AG04450 (cell line): ENCODE measurements at regions not wholly inside any gene's neighbourhood (a gene's known extent, or its start where the extent isn't known, plus 50 kb on each side); places are given as distances from the start of the nearest gene placed in this dataset.

Experiments used
- CTCF ChIA-PET: fragments of 300-600, 350-600 bp; formaldehyde crosslinking; extraction: SDS; loops from one replicate; lab custom pipeline; 2022; ENCODE audit warnings: antibody characterized with exemption, inconsistent platforms; lab: Charles Lee
- POLR2A ChIA-PET: fragments of 350-600 bp; formaldehyde crosslinking; extraction: SDS; loops from one replicate; lab custom pipeline; 2021; ENCODE audit warnings: antibody characterized with exemption, inconsistent platforms; lab: Yijun Ruan, JAX
- DNase-seq: peaks from one replicate; pipeline ENCODE4 v3.0.0-alpha.2; 2011; ENCODE audit warnings: low read depth, low spot score
- H3K27ac ChIP-seq: one replicate; pipeline ENCODE4 v1.5.1; 2012; ENCODE audit warnings: low read depth, low read length, control low read depth
- H3K27me3 ChIP-seq: one replicate; pipeline ENCODE4 v1.6.0; 2012; ENCODE audit warnings: low read length; ENCODE audit not compliant: control insufficient read depth, insufficient read depth
- H3K4me3 ChIP-seq: 2 replicates; pipeline ENCODE4 v1.5.1; 2011; ENCODE audit warnings: mild to moderate bottlenecking, low read depth, low read length, control low read depth
- H3K9me3 ChIP-seq: 2 replicates; pipeline ENCODE4 v1.5.1; 2012; ENCODE audit warnings: low read length; ENCODE audit not compliant: control insufficient read depth, insufficient read depth
- TF ChIP-seq, protein P1 (sequence below): IDR thresholded peaks from 2 replicates; pipeline ENCODE4 v1.5.1; 2011; ENCODE audit warnings: low read depth, low read length, control low read depth, inconsistent platforms

DNA sequence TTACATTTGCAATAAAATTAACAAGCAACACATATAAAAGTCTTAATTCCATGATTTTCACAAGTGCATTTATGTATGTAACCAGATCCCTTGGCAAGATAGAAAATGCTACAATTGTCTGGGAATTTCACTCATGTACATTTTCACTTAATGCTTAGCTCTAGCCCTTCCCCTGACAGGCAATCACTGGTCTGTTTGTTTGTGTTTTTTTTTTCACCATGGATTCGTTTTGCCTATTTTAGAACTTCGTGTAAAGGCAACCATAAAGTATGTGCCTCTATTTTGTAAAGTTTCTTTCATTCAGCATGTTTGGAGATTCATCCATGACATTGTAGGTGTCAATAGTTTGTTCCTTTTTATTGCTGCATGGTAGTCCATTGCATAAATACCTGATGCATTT, 260.9 kb upstream of the SLCO3A1 start:
- Histone ChIP-seq H3K27me3 (no peaks in the 10 kb centered on the region), H3K27ac (no peak overlapping the region), H3K4me3 (no peak overlapping the region), H3K9me3 (no peaks in the 10 kb centered on the region)
- ChIA-PET CTCF (interaction anchor here (0.6 kb wide), 1 partner anchor 102 kb away, joined by 3 read pairs; no protein-coding TSS in a partner anchor), POLR2A (no interaction called here)
- no peak for DNase-seq
- TF ChIP-seq, protein P1, sequence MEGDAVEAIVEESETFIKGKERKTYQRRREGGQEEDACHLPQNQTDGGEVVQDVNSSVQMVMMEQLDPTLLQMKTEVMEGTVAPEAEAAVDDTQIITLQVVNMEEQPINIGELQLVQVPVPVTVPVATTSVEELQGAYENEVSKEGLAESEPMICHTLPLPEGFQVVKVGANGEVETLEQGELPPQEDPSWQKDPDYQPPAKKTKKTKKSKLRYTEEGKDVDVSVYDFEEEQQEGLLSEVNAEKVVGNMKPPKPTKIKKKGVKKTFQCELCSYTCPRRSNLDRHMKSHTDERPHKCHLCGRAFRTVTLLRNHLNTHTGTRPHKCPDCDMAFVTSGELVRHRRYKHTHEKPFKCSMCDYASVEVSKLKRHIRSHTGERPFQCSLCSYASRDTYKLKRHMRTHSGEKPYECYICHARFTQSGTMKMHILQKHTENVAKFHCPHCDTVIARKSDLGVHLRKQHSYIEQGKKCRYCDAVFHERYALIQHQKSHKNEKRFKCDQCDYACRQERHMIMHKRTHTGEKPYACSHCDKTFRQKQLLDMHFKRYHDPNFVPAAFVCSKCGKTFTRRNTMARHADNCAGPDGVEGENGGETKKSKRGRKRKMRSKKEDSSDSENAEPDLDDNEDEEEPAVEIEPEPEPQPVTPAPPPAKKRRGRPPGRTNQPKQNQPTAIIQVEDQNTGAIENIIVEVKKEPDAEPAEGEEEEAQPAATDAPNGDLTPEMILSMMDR: no peak

DNA sequence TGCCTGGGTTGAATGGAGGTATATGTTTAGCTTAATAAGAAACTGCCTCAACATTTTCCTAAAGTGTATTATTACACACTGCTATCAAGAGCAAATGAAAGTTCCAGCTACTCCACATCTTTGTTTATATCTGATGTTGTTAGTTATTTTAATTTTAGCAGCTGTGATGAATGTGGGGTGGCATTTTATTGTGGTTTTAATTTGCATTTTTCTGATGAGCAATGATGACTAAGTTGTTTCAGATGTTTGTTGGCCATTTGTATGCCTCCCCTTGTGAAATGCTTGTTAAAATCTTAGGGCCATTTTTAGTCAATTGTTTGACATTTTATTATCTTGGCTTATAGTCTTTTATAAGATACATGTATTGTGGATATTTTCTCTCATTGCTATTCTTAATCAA, 260.4 kb upstream of the SLCO3A1 start:
- no peak overlapping the region for H3K27ac ChIP-seq
- POLR2A ChIA-PET: no interaction called here
- CTCF ChIA-PET: interaction anchor here (0.6 kb wide), 1 partner anchor 101 kb away, joined by 3 read pairs; no protein-coding TSS in a partner anchor
- H3K9me3 ChIP-seq: no peaks in the 10 kb centered on the region
- TF ChIP-seq, protein P1: no peak
- H3K4me3 ChIP-seq: no peak overlapping the region
- no peak for DNase-seq
- H3K27me3 ChIP-seq: no peaks in the 10 kb centered on the region

DNA sequence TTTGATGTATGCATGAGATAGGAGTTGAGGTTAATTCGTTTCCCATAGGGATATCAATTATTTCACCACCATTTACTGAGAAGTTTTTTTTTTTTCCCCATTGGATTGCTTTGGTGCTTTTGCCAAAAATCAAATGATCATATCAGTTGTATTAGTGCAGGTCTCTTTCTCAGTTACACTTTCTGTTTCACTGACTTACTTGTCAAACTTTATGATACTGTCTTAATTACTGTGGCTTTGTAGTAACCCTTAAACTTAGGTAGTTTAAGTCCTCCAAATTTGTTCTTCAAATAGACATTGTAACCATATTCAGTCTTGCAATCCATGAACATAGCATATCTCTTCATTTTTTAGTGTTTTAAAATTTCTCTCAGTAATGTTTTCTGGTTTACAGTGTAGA, 259.9 kb upstream of the SLCO3A1 start:
- peaks cover 2% of the 10 kb centered on the region for H3K27me3 ChIP-seq
- H3K4me3 ChIP-seq: no peak overlapping the region
- no peak overlapping the region for H3K27ac ChIP-seq
- no peaks in the 10 kb centered on the region for H3K9me3 ChIP-seq
- ChIA-PET CTCF (no interaction called here), POLR2A (no interaction called here)
- no peak for DNase-seq
- TF ChIP-seq, protein P1: no peak

DNA sequence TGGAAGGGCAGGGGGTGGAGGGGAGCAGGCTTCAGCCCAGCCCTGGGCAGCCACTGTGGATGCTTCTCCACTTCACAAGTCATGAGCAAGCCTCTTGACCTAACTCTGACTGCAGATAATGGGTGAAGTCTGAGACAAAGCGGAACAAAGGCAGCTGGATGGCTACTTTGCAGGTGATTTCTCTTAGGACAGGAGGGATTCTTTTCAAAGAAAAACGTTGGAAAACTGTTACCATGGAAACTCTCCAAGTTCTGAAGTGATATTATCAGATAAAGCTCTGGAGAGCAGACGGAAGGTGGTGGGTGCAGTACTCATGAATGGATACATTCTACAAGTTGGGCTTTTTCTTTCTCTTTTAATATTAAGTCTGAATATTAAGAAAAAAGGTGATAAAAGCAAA, 254.2 kb upstream of the SLCO3A1 start:
- no peaks in the 10 kb centered on the region for H3K9me3 ChIP-seq
- TF ChIP-seq, protein P1: no peak
- no peak overlapping the region for H3K4me3 ChIP-seq
- POLR2A ChIA-PET: no interaction called here
- no peak for DNase-seq
- peaks cover 2% of the 10 kb centered on the region for H3K27me3 ChIP-seq
- H3K27ac ChIP-seq: no peak overlapping the region
- CTCF ChIA-PET: no interaction called here

DNA sequence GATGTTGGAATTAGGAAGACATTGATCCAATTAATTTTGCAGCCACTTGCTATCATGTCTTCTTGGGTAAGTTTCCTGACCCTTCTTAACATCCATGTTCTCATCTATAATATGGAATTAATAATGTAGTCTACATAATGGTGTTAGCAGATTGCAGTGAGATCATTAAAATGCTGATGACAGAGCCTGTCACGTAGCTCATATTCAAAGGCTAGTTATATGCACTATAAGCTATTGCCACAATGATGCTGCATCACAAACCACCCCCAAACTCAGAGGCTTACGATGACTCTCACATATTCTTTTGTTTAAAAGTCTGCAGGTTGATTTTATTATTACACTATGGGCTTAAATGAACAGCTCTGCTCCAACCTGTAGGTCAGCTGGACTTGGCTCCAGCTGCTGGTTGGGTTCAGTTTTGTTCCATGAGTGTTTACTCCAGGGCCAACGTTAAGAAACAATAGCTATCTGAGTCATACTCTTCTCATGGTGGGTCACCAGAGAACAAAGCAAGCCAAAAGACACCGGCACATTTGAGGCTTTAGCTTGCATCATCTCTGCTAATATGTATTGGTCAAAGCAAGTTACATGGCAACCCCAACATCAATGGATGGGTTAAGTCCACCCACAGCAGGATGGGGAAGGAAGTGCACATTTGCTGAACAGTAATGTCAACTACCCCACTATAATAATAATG, 250.0 kb upstream of the SLCO3A1 start:
- Histone ChIP-seq H3K4me3 (no peak overlapping the region), H3K27me3 (peaks cover under 1% of the 10 kb centered on the region), H3K27ac (no peak overlapping the region), H3K9me3 (no peaks in the 10 kb centered on the region)
- ChIA-PET POLR2A (no interaction called here), CTCF (interaction anchor here (1.0 to 1.2 kb wide), 3 partner anchors 9 to 301 kb away, joined by 3 to 6 read pairs (median 3); no protein-coding TSS in a partner anchor)
- no peak for DNase-seq
- TF ChIP-seq, protein P1: no peak
